Caco-2 (cell line): ENCODE measurements at regions not wholly inside any gene's neighbourhood (a gene's known extent, or its start where the extent isn't known, plus 50 kb on each side); places are given as distances from the start of the nearest gene placed in this dataset.

ENCODE experiments used
- BruUV-seq: library from RNA; stranded (reverse); fragments of 400-500 nt; replicated peaks from 2 replicates; lab custom pipeline; 2021; lab: Mats Ljungman, UMichigan
- CTCF ChIA-PET: fragments of 300-600 bp; sonication (Branson Sonifier 250); formaldehyde crosslinking; loops from one replicate; lab custom pipeline; 2022; ENCODE audit warnings: antibody characterized with exemption; lab: Charles Lee
- POLR2A ChIA-PET: fragments of 300-600 bp; sonication (Branson Sonifier 250); formaldehyde crosslinking; loops from one replicate; lab custom pipeline; 2022; ENCODE audit warnings: antibody characterized with exemption; lab: Charles Lee
- DNase-seq, 2 experiments: peaks; one replicate each; pipeline versions ENCODE4 v3.0.0 to v3.0.0-alpha.2; 2020 to 2022
- H3K27me3 ChIP-seq: replicated peaks from 2 replicates; pipeline ENCODE4 v1.6.0; 2011; ENCODE audit warnings: low read length; ENCODE audit not compliant: control insufficient read depth, insufficient read depth
- H3K36me3 ChIP-seq: 2 replicates; pipeline ENCODE4 v1.5.1; 2011; ENCODE audit warnings: low read length; ENCODE audit not compliant: control insufficient read depth, insufficient read depth
- H3K4me1 ChIP-seq: fragments of 250-450 bp; sonication (Bioruptor Pico); 2 replicates; pipeline ENCODE4 v1.5.1; 2020; ENCODE audit warnings: mild to moderate bottlenecking
- H3K4me3 ChIP-seq: 2 replicates; pipeline ENCODE4 v1.5.1; 2011; ENCODE audit warnings: low read depth, mild to moderate bottlenecking, control low read depth, low read length
- H3K9me3 ChIP-seq: fragments of 250-450 bp; sonication (Bioruptor Pico); 2 replicates; pipeline ENCODE4 v1.5.1; 2020; ENCODE audit warnings: mild to moderate bottlenecking, moderate library complexity
- H3K27ac Mint-ChIP-seq: one replicate; pipeline ENCODE4 v1.8.0; 2022; ENCODE audit warnings: mixed read lengths; ENCODE audit not compliant: unreplicated experiment
- H3K27me3 Mint-ChIP-seq: one replicate; pipeline ENCODE4 v1.8.0; 2022; ENCODE audit warnings: mixed read lengths; ENCODE audit not compliant: insufficient read depth, unreplicated experiment
- H3K36me3 Mint-ChIP-seq: one replicate; pipeline ENCODE4 v1.8.0; 2022; ENCODE audit warnings: mild to moderate bottlenecking, mixed read lengths; ENCODE audit not compliant: insufficient read depth, unreplicated experiment
- H3K4me1 Mint-ChIP-seq: one replicate; pipeline ENCODE4 v1.8.0; 2022; ENCODE audit warnings: low read depth, mixed read lengths; ENCODE audit not compliant: unreplicated experiment
- H3K4me3 Mint-ChIP-seq: one replicate; pipeline ENCODE4 v1.8.0; 2022; ENCODE audit warnings: mild to moderate bottlenecking, moderate library complexity, mixed read lengths; ENCODE audit not compliant: unreplicated experiment
- H3K9me3 Mint-ChIP-seq: one replicate; pipeline ENCODE4 v1.8.0; 2022; ENCODE audit warnings: mixed read lengths; ENCODE audit not compliant: unreplicated experiment
- intact Hi-C: fragments of 100-400 bp; cut with micrococcal nuclease; formaldehyde crosslinking; loops from one replicate; pipeline ENCODE4 v1.10.0; 2022; ENCODE audit not compliant: unreplicated experiment
- TF ChIP-seq, protein P1 (sequence below), 2 experiments: fragments of 200-600 bp in 1 of 2; IDR thresholded peaks; 1 replicate in 1 of 2; 2 replicates in 1 of 2; pipeline versions ENCODE4 v1.5.1 to v1.8.0; 2011 to 2022; ENCODE audit warnings: antibody characterized with exemption in 1 of 2, control low read depth in 1 of 2, inconsistent platforms in 1 of 2, low read depth in 1 of 2, low read length in 1 of 2, mild to moderate bottlenecking in 1 of 2, moderate library complexity in 1 of 2; ENCODE audit not compliant: insufficient read depth in 1 of 2, severe bottlenecking in 1 of 2, unreplicated experiment in 1 of 2

- intact Hi-C loops, result no loop called here
- ChIA-PET POLR2A (no interaction called here), CTCF (no interaction called here)
- H3K4me1 Mint-ChIP-seq, result peaks cover 7% of the 10 kb centered on the region
- Histone ChIP-seq H3K36me3 (0 out of 2 replicates have a peak, but pooled peaks cover 1% of the 10 kb centered on the region), H3K27me3 (no peaks in the 10 kb centered on the region), H3K4me3 (no peak overlapping the region), H3K9me3 (no peaks in the 10 kb centered on the region), H3K4me1 (no peaks in the 10 kb centered on the region)
- DNase-seq, result no peak
- no TSS peak for BruUV-seq
- no peaks in the 10 kb centered on the region for H3K36me3 Mint-ChIP-seq
- H3K4me3 Mint-ChIP-seq, result no peak overlapping the region
- no peak overlapping the region for H3K27ac Mint-ChIP-seq
- TF ChIP-seq, protein P1, sequence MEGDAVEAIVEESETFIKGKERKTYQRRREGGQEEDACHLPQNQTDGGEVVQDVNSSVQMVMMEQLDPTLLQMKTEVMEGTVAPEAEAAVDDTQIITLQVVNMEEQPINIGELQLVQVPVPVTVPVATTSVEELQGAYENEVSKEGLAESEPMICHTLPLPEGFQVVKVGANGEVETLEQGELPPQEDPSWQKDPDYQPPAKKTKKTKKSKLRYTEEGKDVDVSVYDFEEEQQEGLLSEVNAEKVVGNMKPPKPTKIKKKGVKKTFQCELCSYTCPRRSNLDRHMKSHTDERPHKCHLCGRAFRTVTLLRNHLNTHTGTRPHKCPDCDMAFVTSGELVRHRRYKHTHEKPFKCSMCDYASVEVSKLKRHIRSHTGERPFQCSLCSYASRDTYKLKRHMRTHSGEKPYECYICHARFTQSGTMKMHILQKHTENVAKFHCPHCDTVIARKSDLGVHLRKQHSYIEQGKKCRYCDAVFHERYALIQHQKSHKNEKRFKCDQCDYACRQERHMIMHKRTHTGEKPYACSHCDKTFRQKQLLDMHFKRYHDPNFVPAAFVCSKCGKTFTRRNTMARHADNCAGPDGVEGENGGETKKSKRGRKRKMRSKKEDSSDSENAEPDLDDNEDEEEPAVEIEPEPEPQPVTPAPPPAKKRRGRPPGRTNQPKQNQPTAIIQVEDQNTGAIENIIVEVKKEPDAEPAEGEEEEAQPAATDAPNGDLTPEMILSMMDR (IDR thresholded peaks at IDR 0.05; ENCODE audit: insufficient read depth in 1 of 2, low read depth in 1 of 2, low read length in 1 of 2, severe bottlenecking in 1 of 2, unreplicated experiment in 1 of 2), result no peak
- H3K9me3 Mint-ChIP-seq, result no peaks in the 10 kb centered on the region
- no peaks in the 10 kb centered on the region for H3K27me3 Mint-ChIP-seq
Measured at GRCh38 chr16:27718201-27719105, 168.5 kb downstream of the KATNIP start.

DNA sequence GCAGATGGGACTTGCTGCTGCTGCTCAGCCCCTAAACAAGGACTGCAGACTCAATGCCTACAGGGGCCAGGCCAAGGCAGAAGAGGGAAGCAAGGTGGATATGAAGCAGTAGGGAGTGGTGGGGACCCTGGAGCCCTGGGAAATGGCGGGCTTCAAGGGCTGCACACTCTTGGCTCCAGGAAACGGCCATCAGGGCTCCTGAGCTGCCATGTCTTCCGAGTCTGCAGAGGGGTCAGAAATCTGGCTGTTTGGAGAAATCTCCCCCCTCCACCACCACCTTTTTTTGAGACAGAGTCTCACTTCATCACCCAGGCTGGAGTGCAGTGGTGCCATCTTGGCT, 169.1 kb downstream of the KATNIP start:
- no peak for DNase-seq
- ChIA-PET CTCF (no interaction called here), POLR2A (no interaction called here)
- no peaks in the 10 kb centered on the region for H3K27me3 ChIP-seq
- no peaks in the 10 kb centered on the region for H3K9me3 ChIP-seq
- H3K4me3 Mint-ChIP-seq, result no peak overlapping the region
- no peaks in the 10 kb centered on the region for H3K9me3 Mint-ChIP-seq
- no peak overlapping the region for H3K27ac Mint-ChIP-seq
- no peak overlapping the region for H3K4me3 ChIP-seq
- H3K27me3 Mint-ChIP-seq, result no peaks in the 10 kb centered on the region
- H3K36me3 ChIP-seq, result 0 out of 2 replicates have a peak, but pooled peaks cover 1% of the 10 kb centered on the region
- H3K4me1 Mint-ChIP-seq, result peaks cover 7% of the 10 kb centered on the region
- no TSS peak for BruUV-seq
- intact Hi-C loops, result no loop called here
- TF ChIP-seq, protein P1 (IDR thresholded peaks at IDR 0.05; ENCODE audit: insufficient read depth in 1 of 2, low read depth in 1 of 2, low read length in 1 of 2, severe bottlenecking in 1 of 2, unreplicated experiment in 1 of 2), result no peak
- no peaks in the 10 kb centered on the region for H3K4me1 ChIP-seq
- no peaks in the 10 kb centered on the region for H3K36me3 Mint-ChIP-seq

DNA sequence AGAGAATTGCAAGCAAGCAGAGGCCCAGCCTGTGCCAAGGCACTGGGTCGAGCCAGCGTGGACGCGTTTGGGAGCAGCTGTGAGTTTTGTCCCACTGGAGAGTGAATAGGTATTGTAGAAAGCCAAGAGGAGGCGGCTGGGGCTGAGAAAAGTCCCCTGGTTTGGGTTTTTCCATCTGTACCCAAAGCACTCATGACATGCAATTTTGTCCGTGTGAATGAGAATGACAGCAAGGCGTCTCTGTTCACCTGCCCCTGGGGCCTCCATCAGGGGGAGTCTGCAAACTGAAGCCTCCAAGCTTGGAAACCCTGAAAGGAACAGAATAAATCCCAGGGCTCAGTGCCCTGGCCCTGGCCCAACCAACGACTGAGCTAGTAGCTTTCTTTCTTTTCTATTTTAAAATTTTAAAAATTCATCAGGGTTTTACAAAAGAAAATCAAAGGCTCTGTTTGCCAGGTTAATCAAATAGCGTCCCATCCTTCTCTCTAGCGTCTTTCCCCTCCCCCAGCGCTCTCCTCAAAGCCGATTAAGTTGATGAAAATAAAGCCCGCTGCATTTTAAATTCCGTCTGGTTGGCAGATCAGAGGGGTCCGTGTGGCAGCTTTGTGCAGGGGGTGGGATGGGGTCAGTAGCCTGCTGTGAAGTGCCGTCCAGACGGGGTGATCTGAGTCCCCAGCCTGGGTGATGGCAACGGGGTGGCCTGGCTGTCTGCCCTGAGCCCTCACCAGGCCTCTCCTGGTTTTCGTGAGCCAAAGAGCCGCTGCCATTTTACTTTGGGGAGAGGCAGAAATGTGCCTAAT, 171.0 kb downstream of the KATNIP start:
- Histone ChIP-seq H3K4me1 (no peaks in the 10 kb centered on the region), H3K9me3 (no peaks in the 10 kb centered on the region), H3K4me3 (no peak overlapping the region), H3K36me3 (0 out of 2 replicates have a peak, but pooled peaks cover 1% of the 10 kb centered on the region), H3K27me3 (no peaks in the 10 kb centered on the region)
- H3K9me3 Mint-ChIP-seq, result no peaks in the 10 kb centered on the region
- intact Hi-C loops, result no loop called here
- ChIA-PET POLR2A (no interaction called here), CTCF (interaction anchor here (0.7 kb wide), 1 partner anchor 15 kb away, joined by 3 read pairs; no protein-coding TSS in a partner anchor)
- peaks cover 7% of the 10 kb centered on the region for H3K4me1 Mint-ChIP-seq
- TF ChIP-seq, protein P1 (IDR thresholded peaks at IDR 0.05; ENCODE audit: insufficient read depth in 1 of 2, low read depth in 1 of 2, low read length in 1 of 2, severe bottlenecking in 1 of 2, unreplicated experiment in 1 of 2), result no peak
- no peak overlapping the region for H3K4me3 Mint-ChIP-seq
- H3K36me3 Mint-ChIP-seq, result no peaks in the 10 kb centered on the region
- no peaks in the 10 kb centered on the region for H3K27me3 Mint-ChIP-seq
- DNase-seq, result no peak
- BruUV-seq, result no TSS peak
- no peak overlapping the region for H3K27ac Mint-ChIP-seq
